Stomach (tissue), 8 donors: ENCODE measurements at regions not wholly inside any gene's neighbourhood (a gene's known extent, or its start where the extent isn't known, plus 50 kb on each side); places are given as distances from the start of the nearest gene placed in this dataset.

Source experiments
- DNase-seq, 2 donors: peaks; one replicate each; pipeline versions ENCODE4 v3.0.0 to v3.0.0-alpha.2; 2013 to 2019
- H3K27ac ChIP-seq, 5 donors: fragments of 200-600 bp in 4 of 5; sonication (generic) in 4 of 5; one replicate each; pipeline ENCODE4 v1.5.1; 2013 to 2019; ENCODE audit warnings: mild to moderate bottlenecking in 1 of 5, moderate library complexity in 1 of 5
- H3K27me3 ChIP-seq, 3 donors: fragments of 200-600 bp; sonication (generic); one replicate each; pipeline ENCODE4 v1.5.1; 2017 to 2019; ENCODE audit warnings: mixed run types in 1 of 3
- H3K36me3 ChIP-seq, 4 donors: fragments of 200-600 bp; sonication (generic); 1 replicate in 3 of 4; 2 replicates in 1 of 4; pipeline ENCODE4 v1.5.1; 2016 to 2019
- H3K4me1 ChIP-seq, 4 donors: fragments of 200-600 bp; sonication (generic); one replicate each; pipeline ENCODE4 v1.5.1; 2016 to 2019
- H3K4me3 ChIP-seq, 4 donors: fragments of 200-600 bp; sonication (generic) in 3 of 4; one replicate each; pipeline ENCODE4 v1.5.1; 2016 to 2019; ENCODE audit warnings: mild to moderate bottlenecking in 1 of 4
- H3K9me3 ChIP-seq, 4 donors: fragments of 200-600 bp; sonication (generic); one replicate each; pipeline ENCODE4 v1.5.1; 2016 to 2019
- CTCF ChIP-seq, 7 experiments: fragments of 450-650 bp in 4 of 7; fragments of 200-600 bp in 3 of 7; sonication (generic) in 3 of 7; IDR thresholded peaks; one replicate each; pipeline ENCODE4 v1.5.1; 2016 to 2019; ENCODE audit warnings: antibody characterized with exemption in 7 of 7, control low read depth in 2 of 7, mild to moderate bottlenecking in 1 of 7
- EP300 ChIP-seq: sonication (generic); formaldehyde crosslinking; IDR thresholded peaks from one replicate; pipeline ENCODE4 v1.6.1; 2017; ENCODE audit warnings: antibody characterized with exemption
- POLR2A ChIP-seq, 4 donors: fragments of 450-650 bp; IDR thresholded peaks; one replicate each; pipeline ENCODE4 v1.6.1; 2016; ENCODE audit warnings: antibody characterized with exemption in 4 of 4, control low read depth in 2 of 4, mild to moderate bottlenecking in 1 of 4, moderate library complexity in 1 of 4
- POLR2AphosphoS5 ChIP-seq, 3 donors: sonication (generic); formaldehyde crosslinking; IDR thresholded peaks; one replicate each; pipeline ENCODE4 v1.6.1; 2016; ENCODE audit warnings: antibody characterized with exemption in 3 of 3
- WGBS, 5 donors: extraction: QIAGEN DNeasy Blood & Tissue Kit in 3 of 5; methylation state at CpG; one replicate each; pipeline versions ENCODE4 v1.1.5 to v1.1.7; 2013 to 2018; 5-methylcytosine and 5-hydroxymethylcytosine counted together
- intact Hi-C: fragments of 100-400 bp; cut with DNase I; formaldehyde crosslinking; loops from one replicate; pipeline ENCODE4 v1.15.1; 2023; ENCODE audit warnings: low total_unique reads
- donor health status: healthy with polysubstance abuse.
- donor health status: Bipolar disorder and iron deficiency.
- donor health status: healthy.

- Histone ChIP-seq H3K4me3 (no peak overlapping the region), H3K36me3 (no peaks in the 10 kb centered on the region), H3K27ac (no peak overlapping the region), H3K27me3 (no peaks in the 10 kb centered on the region), H3K4me1 (no peaks in the 10 kb centered on the region), H3K9me3 (no peaks in the 10 kb centered on the region)
- WGBS, 5 donors = 78 to 100% (median 95%) methylated on average over 5 of the region's 5 CpGs
- TF ChIP-seq POLR2A (IDR thresholded peaks at IDR 0.05) (no peak), EP300 (no peak), POLR2AphosphoS5 (IDR thresholded peaks at IDR 0.05) (no peak), CTCF (IDR thresholded peaks at IDR 0.05) (no peak)
- intact Hi-C loops = no loop called here
- no peak for DNase-seq
Measured at GRCh38 chr13:30088312-30088855, 219.0 kb downstream of the KATNAL1 start.

GRCh38 chr13:30085087-30085486, 222.3 kb downstream of the KATNAL1 start:
- intact Hi-C loops = no loop called here
- Histone ChIP-seq H3K36me3 (no peaks in the 10 kb centered on the region), H3K4me1 (no peaks in the 10 kb centered on the region), H3K9me3 (no peaks in the 10 kb centered on the region), H3K4me3 (no peak overlapping the region), H3K27me3 (no peaks in the 10 kb centered on the region), H3K27ac (no peak overlapping the region)
- 73 to 82% (median 80%) methylated on average over 1 of the region's 1 CpG for WGBS, 5 donors
- no peak for DNase-seq
- TF ChIP-seq POLR2AphosphoS5 (IDR thresholded peaks at IDR 0.05) (no peak), POLR2A (IDR thresholded peaks at IDR 0.05) (no peak), CTCF (IDR thresholded peaks at IDR 0.05) (no peak), EP300 (no peak)

- Histone ChIP-seq H3K27ac (no peak overlapping the region), H3K9me3 (no peaks in the 10 kb centered on the region), H3K36me3 (no peaks in the 10 kb centered on the region), H3K27me3 (no peaks in the 10 kb centered on the region), H3K4me1 (peaks cover 0 to 6% (median 0%) of the 10 kb centered on the region in 4 donors), H3K4me3 (no peak overlapping the region)
- no peak for DNase-seq
- TF ChIP-seq CTCF (IDR thresholded peaks at IDR 0.05) = no peak
- TF ChIP-seq POLR2AphosphoS5 (IDR thresholded peaks at IDR 0.05) = no peak
- no peak for TF ChIP-seq POLR2A (IDR thresholded peaks at IDR 0.05)
- no peak for TF ChIP-seq EP300
- intact Hi-C loops = no loop called here
- 84 to 94% (median 92%) methylated on average over 5 of the region's 5 CpGs for WGBS, 5 donors
Measured at GRCh38 chr13:30082391-30082790, 225.0 kb downstream of the KATNAL1 start.

- intact Hi-C loops = no loop called here
- Histone ChIP-seq H3K27ac (no peak overlapping the region), H3K4me3 (no peak overlapping the region), H3K27me3 (no peaks in the 10 kb centered on the region), H3K4me1 (peaks cover 0 to 8% (median 0%) of the 10 kb centered on the region in 4 donors), H3K9me3 (no peaks in the 10 kb centered on the region), H3K36me3 (no peaks in the 10 kb centered on the region)
- DNase-seq = no peak
- TF ChIP-seq EP300 (no peak), POLR2A (IDR thresholded peaks at IDR 0.05) (no peak), CTCF (IDR thresholded peaks at IDR 0.05) (no peak), POLR2AphosphoS5 (IDR thresholded peaks at IDR 0.05) (no peak)
Measured at GRCh38 chr13:30081331-30081730, 226.0 kb downstream of the KATNAL1 start.
